ENCODE measurements at regions not wholly inside any gene's neighbourhood (a gene's known extent, or its start where the extent isn't known, plus 50 kb on each side); places are given as distances from the start of the nearest gene placed in this dataset.

- no peak overlapping the region for H3K4me3 ChIP-seq (replicated peaks; ENCODE audit: insufficient read depth, low read length)
- H3K27ac ChIP-seq (replicated peaks): no peak overlapping the region
- H3K27me3 ChIP-seq (ENCODE audit: insufficient read depth, poor library complexity, severe bottlenecking): no peaks in the 10 kb centered on the region
- TF ChIP-seq GABPA (IDR thresholded peaks at IDR 0.05; ENCODE audit: low read depth) (no peak), SPI1 (IDR thresholded peaks at IDR 0.05; ENCODE audit: borderline replicate concordance, low read depth) (no peak), CTCF (IDR thresholded peaks at IDR 0.05; ENCODE audit: insufficient read depth, low read length) (no peak), POLR2AphosphoS5 (IDR thresholded peaks at IDR 0.05; ENCODE audit: low read depth) (no peak), REST (IDR thresholded peaks at IDR 0.05; ENCODE audit: insufficient replicate concordance, low read depth) (no peak)
- DNase-seq (ENCODE audit: low read depth in 1 of 2, low spot score in 1 of 2): no peak
Observed at GRCh38 chr21:35896060-35896459, 164.3 kb downstream of the SETD4 start.

GRCh38 chr21:35895598-35895997, 164.7 kb downstream of the SETD4 start:
- DNase-seq (ENCODE audit: low read depth in 1 of 2, low spot score in 1 of 2): no peak
- Histone ChIP-seq H3K27me3 (ENCODE audit: insufficient read depth, poor library complexity, severe bottlenecking) (no peaks in the 10 kb centered on the region), H3K4me3 (replicated peaks; ENCODE audit: insufficient read depth, low read length) (no peak overlapping the region), H3K27ac (replicated peaks) (no peak overlapping the region)
- TF ChIP-seq POLR2AphosphoS5 (IDR thresholded peaks at IDR 0.05; ENCODE audit: low read depth) (no peak), SPI1 (IDR thresholded peaks at IDR 0.05; ENCODE audit: borderline replicate concordance, low read depth) (no peak), REST (IDR thresholded peaks at IDR 0.05; ENCODE audit: insufficient replicate concordance, low read depth) (no peak)

GRCh38 chr21:35893156-35893555, 167.2 kb downstream of the SETD4 start:
- Histone ChIP-seq H3K27me3 (ENCODE audit: insufficient read depth, poor library complexity, severe bottlenecking) (no peaks in the 10 kb centered on the region), H3K27ac (replicated peaks) (no peak overlapping the region), H3K4me3 (replicated peaks; ENCODE audit: insufficient read depth, low read length) (no peak overlapping the region)
- TF ChIP-seq REST (IDR thresholded peaks at IDR 0.05; ENCODE audit: insufficient replicate concordance, low read depth) (no peak), CTCF (IDR thresholded peaks at IDR 0.05; ENCODE audit: insufficient read depth, low read length) (no peak), POLR2AphosphoS5 (IDR thresholded peaks at IDR 0.05; ENCODE audit: low read depth) (no peak)
- no peak for DNase-seq (ENCODE audit: low read depth in 1 of 2, low spot score in 1 of 2)

- Histone ChIP-seq H3K27me3 (ENCODE audit: insufficient read depth, poor library complexity, severe bottlenecking) (no peaks in the 10 kb centered on the region), H3K4me3 (replicated peaks; ENCODE audit: insufficient read depth, low read length) (no peak overlapping the region), H3K27ac (replicated peaks) (no peak overlapping the region)
- TF ChIP-seq CTCF (IDR thresholded peaks at IDR 0.05; ENCODE audit: insufficient read depth, low read length) (no peak), GABPA (IDR thresholded peaks at IDR 0.05; ENCODE audit: low read depth) (no peak), SPI1 (IDR thresholded peaks at IDR 0.05; ENCODE audit: borderline replicate concordance, low read depth) (no peak), REST (IDR thresholded peaks at IDR 0.05; ENCODE audit: insufficient replicate concordance, low read depth) (no peak), POLR2AphosphoS5 (IDR thresholded peaks at IDR 0.05; ENCODE audit: low read depth) (no peak)
- DNase-seq (ENCODE audit: low read depth in 1 of 2, low spot score in 1 of 2): no peak
Observed at GRCh38 chr21:35886887-35887286, 173.4 kb downstream of the SETD4 start.

All from HL-60 (cell line).